GM21423 (cell line): ENCODE measurements at regions not wholly inside any gene's neighbourhood (a gene's known extent, or its start where the extent isn't known, plus 50 kb on each side); places are given as distances from the start of the nearest gene placed in this dataset.
"Not testable (repeated sequence)": the region's sequence is repeated elsewhere in the genome, so short reads cannot be mapped to it uniquely, and the experiment has no call there.

Source experiments
- ATAC-seq: cut with Tn5 transposase; IDR thresholded peaks from one replicate; pipeline ENCODE4 v1.9.1; 2021; ENCODE audit warnings: mild to moderate bottlenecking, moderate library complexity; ENCODE audit not compliant: unreplicated experiment

- ATAC-seq: no peak
Observed at GRCh38 chr5:18203296-18203695, 569.0 kb downstream of the TAF11L14 start.

GRCh38 chr5:18213666-18214065, 579.4 kb downstream of the TAF11L14 start:
- no peak for ATAC-seq

GRCh38 chr5:18216016-18216415, 581.8 kb downstream of the TAF11L14 start:
- no peak for ATAC-seq

GRCh38 chr5:18216729-18217128, 582.5 kb downstream of the TAF11L14 start:
- no peak for ATAC-seq

- no peak for ATAC-seq
Observed at GRCh38 chr5:18219241-18219640, 585.0 kb downstream of the TAF11L14 start.

GRCh38 chr5:18220631-18221030, 586.4 kb downstream of the TAF11L14 start:
- no peak for ATAC-seq

- no peak for ATAC-seq
Observed at GRCh38 chr5:18236386-18236785, 602.1 kb downstream of the TAF11L14 start.

- ATAC-seq: no peak
Observed at GRCh38 chr5:18238321-18238720, 604.1 kb downstream of the TAF11L14 start.

GRCh38 chr5:18240971-18241370, 606.7 kb downstream of the TAF11L14 start:
- ATAC-seq: no peak

- no peak for ATAC-seq
Observed at GRCh38 chr5:18243846-18244245, 609.6 kb downstream of the TAF11L14 start.

- ATAC-seq: no peak
Observed at GRCh38 chr5:18244309-18244708, 610.0 kb downstream of the TAF11L14 start.

- no peak for ATAC-seq
Observed at GRCh38 chr5:18252559-18252958, 618.3 kb downstream of the TAF11L14 start.

GRCh38 chr5:18264126-18264882, 630.0 kb downstream of the TAF11L14 start:
- no peak for ATAC-seq

GRCh38 chr5:18270635-18271338, 636.5 kb downstream of the TAF11L14 start:
- ATAC-seq: no peak

- no peak for ATAC-seq
Observed at GRCh38 chr5:18276939-18277338, 642.7 kb downstream of the TAF11L14 start.

GRCh38 chr5:18281947-18282581, 647.8 kb downstream of the TAF11L14 start:
- no peak for ATAC-seq

- ATAC-seq: no peak
Observed at GRCh38 chr5:18285257-18285656, 651.0 kb downstream of the TAF11L14 start.

GRCh38 chr5:18292146-18292545, 657.9 kb downstream of the TAF11L14 start:
- ATAC-seq: no peak

- ATAC-seq: not testable (repeated sequence)
Observed at GRCh38 chr5:18295696-18296095, 661.4 kb downstream of the TAF11L14 start.

GRCh38 chr5:18299166-18299565, 664.9 kb downstream of the TAF11L14 start:
- no peak for ATAC-seq

GRCh38 chr5:18305288-18305924, 671.1 kb downstream of the TAF11L14 start:
- peak; percentile 71 for ATAC-seq
